AG20443 (cell line): ENCODE measurements at regions not wholly inside any gene's neighbourhood (a gene's known extent, or its start where the extent isn't known, plus 50 kb on each side); places are given as distances from the start of the nearest gene placed in this dataset.
A peak's percentile ranks its signal among the peaks of the same experiment; 100 is the strongest.
"Not testable (repeated sequence)": the region's sequence is repeated elsewhere in the genome, so short reads cannot be mapped to it uniquely, and the experiment has no call there.

Experiments
- DNase-seq: peaks from one replicate; pipeline ENCODE4 v3.0.0; 2012; ENCODE audit warnings: low spot score, mixed read lengths

DNA sequence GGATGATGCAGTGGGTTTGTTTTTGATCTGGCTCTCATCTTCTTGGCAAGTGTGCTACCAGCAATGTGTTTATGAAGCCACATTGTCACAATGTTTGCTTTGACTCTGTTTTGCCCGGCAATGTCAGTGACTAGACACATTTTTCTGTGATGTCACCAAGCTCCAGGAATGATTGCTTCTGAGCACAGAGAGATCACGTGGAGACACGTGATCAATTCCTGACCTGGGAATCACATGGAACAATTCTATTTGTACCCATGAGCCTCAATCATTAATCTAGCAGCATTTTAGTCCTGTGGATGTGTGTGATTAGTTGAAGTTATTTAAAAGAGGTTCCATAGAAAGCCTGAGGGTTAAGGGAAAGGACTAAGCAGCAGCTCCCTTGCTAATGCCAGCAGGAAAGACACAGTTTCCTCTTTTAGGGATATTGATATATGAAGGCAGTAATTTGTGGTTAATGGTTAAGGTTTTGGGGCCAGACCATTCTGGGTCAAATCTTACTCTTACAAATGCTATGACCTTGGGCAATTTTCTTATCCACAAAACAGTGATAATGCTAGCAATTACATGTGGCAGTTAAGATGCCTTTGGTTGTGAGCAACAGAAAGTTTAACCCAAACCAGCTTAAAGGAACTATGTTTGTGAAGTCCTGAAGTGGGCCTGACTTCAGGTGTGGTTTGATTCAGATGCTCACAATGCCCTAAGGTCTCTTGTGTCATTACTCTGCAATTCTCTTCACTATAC is 59.0 kb downstream of the FASLG start:
- peak; percentile 47 for DNase-seq

DNA sequence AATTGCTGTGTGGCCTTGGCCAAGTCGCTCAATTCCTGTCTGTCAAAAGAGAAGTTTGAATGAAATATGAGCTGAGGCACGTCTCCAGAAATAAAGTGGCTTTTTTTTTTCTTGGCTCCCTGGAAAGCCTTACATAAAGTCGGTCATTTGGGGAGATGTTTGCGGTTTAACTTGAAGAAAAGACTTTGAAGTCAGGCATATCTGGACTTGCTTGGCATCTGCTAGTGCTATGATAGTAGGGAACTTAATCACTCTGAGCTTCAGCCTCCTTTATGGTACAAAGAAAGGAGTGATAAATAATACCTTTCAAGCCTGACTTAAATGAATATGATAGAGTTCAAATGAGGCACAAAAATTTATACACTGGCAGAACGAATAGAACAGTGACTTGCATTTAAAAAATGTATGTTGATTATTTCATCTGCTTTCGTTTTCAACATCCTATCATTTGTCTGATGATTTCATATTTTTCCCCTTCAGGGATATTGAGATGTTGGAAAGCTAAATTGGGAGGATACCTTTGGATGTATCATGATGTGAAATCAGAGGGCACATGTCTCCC is 60.2 kb downstream of the FASLG start:
- no peak for DNase-seq

DNA sequence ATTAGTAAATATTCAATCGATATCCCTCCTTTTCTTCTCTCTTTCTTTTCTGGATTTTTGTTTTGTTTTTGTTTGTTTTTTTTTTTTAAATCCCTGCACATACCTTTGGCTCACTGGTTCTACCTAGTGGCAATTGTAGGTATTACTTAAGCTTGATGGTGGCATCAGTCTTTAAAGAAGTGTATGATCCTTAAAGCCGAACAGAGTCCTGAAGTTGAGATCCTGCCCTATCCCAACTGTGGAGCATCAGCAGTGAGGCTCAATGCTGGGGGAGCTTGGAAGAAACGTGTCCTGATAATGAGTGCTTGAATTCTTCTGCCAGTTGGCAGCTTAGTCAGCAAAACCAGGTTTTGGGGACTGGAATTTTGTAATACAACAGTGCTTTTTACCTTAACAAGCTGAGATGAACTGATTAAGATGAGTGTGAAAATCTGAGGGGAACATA is 60.8 kb downstream of the FASLG start:
- DNase-seq, result peak; percentile 62

DNA sequence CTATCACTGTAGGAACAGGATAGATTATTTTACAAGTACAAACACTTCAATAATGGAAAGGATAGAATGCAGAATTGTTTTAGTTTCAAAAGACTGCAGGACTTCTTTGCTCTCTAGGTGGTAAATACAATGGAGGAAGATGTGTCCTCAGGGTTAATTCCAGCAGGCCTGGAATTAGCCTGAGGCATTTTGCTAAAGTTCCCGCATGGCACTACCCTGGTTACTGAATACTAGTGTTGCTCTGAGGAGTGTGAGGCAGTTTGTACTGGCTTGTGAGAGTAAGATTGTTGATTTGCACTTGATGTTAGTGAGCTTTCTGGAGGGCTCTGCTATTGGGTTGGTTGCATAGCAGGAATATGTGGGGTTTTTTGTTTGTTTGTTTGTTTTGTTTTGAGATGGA is 61.4 kb downstream of the FASLG start:
- no peak for DNase-seq

DNA sequence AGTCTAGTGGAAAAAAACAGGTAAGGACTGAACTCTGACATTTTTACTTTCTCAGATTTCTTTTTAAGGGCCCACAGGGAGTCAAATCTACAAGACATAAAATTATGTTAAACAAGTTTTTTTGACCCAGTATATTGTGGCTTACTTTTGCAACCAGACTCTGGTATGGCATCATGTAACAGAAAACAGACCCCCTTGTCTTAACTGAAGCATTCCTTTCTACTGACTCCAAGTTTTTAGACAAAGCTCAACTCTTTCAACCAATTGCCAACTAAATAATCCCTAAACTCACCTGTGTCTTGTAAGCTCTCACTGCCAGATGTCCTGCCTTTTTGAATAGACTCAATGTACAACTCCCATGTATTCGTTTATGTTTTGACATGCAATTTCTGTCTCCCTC is 64.3 kb downstream of the FASLG start:
- DNase-seq, result no peak

DNA sequence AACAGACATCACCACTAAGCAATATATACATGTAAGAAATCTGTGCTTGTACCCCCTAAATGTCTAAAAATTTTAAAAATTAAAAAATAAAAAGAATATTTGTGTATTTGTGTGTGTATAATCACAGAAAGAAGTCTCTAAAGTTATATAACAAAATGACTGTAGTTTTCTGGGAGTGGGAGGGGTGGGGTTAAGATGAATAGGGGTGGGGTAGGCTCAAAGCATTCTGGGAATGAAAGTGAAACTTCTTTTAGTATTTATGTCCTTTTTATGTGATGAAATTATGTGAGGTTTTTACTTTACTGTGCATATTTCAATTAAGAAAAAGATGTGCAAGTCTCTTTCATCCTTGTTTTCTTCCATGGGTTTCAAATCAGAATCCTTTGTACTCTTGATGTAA is 65.3 kb downstream of the FASLG start:
- no peak for DNase-seq

DNA sequence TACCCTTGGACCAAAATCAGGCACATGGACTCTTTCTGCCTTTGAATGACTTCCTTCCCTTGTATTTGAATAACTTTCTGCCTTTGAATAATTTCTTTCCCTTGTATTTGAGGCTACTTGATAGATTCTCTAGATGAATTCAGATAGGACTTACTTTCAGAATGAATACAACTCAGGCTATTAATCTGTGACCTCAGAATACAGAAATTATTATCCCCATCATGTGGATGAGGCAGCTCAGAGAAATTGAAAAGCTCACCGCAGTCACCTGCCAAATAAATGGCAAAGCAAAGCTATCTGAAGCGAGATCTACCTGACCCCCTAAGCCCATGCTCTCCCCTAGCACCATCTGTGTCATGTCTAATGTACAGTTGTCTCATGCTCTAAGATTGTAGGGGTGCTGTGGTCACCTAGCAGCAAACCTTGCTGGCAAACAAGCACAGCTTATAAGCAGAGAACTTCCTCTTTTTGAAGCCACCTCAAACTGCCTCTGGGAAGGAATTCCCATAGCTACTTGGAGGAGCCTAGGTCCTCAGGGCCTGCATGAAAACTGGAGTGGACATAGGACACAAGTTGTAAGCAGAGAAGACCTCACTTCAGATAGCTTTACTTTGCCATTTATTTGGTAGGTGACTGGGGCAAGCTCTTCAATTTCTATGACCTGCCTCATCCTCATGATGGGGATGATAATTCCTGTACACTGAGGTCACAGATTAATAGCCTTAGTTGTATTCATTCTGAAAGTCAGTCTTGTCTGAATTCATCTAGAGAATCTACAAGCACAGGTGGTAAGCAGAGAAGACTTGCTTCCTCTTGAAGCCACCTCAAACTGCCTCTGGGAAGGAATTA is 66.1 kb downstream of the FASLG start:
- DNase-seq, result no peak

DNA sequence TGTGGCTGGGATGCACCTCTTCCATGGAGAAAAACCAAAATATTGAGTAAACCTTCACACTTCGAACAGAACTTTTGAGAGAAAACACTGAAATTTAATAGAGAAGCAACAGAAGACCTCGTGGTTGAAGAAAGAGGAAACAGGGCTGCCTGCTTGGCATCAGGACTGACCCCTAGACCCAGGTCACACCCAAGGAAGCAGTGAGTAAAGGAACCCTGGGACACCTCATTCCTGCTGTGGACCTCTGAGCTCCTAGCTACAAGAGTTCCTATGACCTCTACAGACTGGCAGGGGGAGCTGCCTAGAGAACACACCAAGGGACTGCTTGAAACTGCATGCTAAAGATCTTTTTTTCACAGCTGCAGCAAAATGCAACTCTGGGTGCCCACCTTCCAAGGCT is 67.8 kb downstream of the FASLG start:
- no peak for DNase-seq

DNA sequence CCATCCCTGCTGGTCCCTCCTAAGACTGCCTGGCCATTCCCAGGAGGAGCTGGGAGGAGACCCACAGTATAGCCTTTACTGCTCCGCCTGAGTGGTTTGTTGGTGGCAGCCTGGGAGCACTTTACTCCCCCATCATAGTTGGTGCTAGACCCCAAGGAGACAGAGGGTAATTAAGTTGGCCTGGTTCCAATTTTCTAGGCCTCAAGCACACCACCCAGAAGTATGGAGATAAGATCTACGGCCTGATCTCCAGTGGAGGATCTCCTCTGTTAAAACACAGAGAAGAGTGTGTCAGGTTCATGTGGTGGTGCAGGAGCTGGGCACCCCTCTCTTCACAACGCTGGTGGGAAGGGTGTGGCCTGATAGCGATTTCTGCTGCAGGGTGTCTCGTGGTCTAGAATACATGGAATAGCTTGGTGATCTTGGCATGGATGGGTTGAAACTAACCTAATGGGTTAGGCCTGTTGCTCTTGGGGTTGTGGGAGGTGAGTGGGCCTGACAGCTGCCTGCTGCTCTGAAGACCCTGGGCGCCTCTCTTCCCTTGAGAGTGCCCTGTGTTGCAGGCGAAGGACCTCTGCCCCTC is 68.5 kb downstream of the FASLG start:
- DNase-seq, result no peak

DNA sequence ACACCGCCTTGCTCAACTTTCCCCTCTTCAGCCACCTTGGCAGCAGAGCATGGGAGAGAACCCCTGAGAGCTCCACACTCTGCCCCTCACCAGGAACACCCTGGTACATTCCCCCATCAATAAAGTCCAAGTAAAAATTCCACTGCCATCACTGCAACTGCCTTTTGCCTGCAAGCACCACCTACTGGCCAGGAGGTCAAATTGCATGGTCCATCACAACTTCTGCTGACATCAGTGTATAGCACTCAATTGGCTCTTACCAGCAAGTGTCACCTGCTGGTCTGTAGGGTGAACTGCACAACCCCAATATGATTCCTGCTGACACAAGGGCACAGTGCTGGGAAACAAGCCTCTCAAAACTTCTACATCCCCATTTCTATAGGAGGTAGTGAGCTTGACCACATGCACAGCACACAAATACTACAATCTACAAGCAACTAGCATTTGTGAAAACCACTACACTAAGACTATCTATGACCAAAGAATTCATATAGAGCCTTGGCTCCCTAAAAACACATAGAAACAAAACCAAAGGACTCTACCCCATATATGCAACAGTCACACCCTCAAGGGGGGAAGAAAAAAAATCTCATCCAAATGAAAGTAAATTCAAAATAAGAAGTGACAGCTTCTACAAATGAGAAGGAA is 69.2 kb downstream of the FASLG start:
- DNase-seq, result no peak

DNA sequence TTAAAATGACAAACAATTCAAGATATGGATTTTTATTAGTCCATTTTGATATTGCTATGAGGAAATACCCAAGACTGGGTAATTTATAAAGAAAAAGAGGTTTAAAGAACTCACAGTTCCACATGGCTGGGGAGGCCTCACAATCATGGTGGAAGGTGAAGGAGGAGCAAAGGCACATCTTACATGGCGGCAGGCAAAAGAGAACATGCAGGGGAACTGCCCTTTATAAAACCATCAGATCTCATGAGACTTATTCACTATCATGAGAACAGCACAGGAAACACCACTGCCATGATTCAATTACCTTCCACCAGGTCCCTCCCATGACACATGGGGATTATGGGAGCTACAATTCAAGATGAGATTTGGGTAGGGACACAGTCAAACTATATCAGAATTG is 69.8 kb downstream of the FASLG start:
- not testable (repeated sequence) for DNase-seq

DNA sequence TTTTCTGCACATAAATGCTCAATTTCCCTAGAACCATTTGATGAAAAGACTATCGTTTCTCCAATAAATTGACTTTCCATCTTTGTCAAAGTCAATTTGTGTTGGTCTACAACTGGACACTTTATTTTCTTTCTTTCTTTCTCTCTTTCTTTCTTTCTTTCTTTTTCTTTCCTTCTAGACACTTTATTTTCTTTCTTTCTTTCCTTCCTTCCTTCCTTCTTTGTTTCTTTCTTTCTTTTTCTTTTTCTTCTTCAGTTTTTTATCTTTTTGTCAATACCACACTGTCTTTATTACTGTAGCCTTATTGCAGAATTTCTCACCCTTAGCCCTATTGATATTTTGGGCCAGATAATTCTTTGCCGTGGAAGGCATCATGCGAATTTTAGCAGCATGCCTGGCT is 73.5 kb downstream of the FASLG start:
- DNase-seq, result no peak

DNA sequence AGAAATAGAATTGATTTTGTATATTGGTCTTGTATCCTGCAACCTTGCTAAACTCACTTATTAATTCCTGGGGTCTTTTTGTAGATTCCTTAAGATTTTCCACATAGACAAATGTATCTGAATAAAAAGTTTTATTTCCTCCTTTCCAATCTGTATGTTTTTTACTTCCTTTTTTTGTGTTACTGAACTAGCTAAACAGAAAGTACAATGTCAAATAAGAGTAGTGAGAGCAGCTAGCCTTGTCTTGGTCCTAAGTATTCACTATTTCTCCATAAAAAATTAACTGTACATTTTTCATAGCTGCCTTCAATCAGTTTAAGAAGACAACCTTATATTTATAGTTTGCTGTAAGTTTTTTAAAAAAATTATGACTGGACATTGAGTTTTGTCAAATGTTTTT is 74.9 kb downstream of the FASLG start:
- DNase-seq, result no peak

DNA sequence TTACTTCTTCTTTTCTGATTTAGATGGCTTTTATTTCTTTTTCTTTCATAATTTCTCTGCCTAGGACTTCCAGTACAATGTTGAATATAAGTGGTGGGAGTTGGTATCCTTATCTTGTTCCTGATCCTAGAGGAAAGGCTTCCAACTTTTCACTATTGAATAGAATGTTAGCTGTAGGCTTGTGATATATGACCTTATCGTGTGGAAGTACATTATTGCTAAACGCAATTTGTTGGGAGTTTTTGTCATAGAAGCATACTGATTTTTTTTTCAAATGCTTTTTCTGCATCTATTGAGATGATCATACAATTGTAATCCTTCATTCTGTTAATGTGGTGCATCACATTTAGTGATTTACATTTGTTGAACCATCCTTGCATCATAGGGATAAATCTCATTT is 79.5 kb downstream of the FASLG start:
- DNase-seq, result no peak

DNA sequence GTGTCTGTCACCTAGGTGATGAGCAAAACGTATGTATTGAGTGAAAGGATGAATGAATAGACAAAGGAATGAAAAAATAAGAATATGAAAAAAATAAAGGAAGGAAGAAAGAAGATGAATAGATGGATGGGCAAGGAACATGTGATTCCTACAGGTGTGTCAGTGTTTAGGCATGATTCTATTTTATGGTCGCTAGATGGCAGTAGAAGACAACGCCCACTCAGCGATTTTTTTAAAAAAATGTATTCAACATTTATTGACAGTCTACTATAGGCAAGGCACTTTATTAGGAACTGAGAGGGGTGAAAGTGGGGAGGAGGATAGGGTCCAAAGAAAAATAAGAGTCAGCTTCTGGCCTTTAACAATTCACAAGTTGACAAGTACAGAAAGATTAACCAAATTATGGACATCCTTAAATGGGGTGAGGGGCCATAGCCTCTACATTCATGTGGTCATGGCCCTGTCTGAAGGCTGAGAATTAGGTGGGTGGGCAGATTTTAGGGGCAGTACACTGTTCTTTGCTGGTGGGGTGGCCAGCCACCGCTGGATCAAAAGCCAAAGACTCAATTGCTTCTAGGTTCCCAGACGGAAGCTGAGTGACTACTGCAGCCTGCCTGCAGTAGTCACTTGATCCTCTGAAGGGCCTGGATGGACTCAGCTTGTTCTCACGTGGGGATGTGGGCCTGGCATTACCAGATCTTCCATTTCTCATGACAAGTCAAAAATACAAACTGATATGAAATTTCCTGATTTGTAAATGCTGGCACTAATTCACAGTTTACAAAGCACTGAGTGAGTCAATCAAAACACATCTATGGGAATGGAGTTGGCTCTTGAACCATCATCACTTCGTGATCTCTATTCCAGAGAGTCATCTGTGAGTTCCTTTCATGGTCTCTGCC is 83.9 kb downstream of the FASLG start:
- DNase-seq, result peak; percentile 39

DNA sequence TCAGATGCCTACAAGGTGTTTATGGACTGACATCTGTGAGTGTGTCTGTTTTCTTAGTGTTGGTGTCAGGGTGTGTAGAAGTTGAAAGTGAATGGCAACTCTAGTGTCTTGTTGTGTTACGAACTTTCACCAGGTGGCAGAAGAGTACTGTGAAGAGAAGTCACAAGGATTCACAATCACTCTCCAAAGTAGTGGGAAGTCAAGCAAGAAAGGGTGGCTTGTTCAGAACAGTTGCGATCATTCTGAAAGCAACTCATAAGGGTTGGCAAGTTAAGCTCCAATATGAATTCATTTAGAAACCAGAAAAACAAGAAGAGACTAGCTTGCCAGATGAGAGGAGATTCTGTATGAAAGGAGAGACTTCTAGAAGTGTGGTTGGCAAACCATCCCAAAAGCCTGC is 86.1 kb downstream of the FASLG start:
- DNase-seq, result peak; percentile 60

DNA sequence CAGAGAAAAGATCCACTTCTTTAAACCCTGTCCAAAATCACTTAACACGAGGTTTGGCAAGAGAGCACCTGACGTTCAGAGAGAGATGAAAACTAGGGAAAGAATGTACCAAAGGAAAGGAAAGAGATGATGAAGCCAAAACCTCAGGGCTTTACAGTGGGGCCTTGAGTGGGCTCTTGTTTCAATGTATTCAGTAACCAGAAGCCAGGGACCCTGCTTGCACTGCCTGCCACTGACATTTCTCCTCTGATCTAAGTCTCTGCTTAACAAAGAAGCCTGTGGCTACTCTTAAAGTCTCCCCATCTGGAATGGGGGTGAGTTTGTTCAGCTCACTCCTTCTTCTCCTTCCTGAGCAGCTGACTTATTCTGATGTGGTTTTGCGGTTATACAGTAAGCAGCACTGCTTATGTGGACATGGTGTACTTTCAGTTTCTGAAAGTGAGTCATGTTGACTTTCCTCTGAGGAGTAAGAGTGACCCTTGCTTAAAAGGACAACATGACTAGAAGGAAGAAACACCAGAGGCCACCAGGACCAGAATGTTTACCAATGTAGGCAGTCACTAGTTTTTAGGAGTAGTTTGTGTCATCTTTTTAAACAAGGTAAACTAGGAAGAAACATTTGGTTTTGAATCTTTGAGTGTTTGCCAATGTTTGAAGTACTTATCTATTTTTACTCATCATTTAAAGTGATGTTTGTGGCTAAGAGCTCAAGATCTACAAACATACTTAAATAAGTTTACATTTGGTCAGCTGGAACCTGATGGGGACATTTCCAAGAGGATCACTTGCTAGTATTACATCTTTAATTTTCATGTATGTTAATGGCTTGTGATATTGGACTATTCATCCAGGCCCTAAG is 87.4 kb downstream of the FASLG start:
- DNase-seq, result peak; percentile 81

DNA sequence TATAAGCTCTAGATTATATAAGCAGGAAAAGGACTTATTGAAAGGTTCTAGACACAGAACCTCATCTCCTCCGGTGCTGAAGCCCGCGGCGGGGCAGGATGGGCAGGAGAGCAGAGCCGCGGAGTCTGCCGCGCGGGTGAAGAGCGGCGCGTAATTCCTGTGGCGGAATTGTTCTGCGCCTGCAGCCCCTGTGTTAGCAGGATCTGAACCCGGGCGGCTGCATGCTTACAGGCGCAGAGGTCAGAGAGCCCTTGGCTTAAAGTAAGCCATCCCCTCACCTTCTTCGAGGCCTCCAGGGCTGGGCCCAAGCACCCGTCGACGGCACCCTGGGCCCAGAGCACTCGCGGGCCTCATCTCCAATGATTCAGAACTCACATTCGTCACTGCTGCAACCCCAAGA is 89.3 kb downstream of the FASLG start:
- DNase-seq, result no peak

DNA sequence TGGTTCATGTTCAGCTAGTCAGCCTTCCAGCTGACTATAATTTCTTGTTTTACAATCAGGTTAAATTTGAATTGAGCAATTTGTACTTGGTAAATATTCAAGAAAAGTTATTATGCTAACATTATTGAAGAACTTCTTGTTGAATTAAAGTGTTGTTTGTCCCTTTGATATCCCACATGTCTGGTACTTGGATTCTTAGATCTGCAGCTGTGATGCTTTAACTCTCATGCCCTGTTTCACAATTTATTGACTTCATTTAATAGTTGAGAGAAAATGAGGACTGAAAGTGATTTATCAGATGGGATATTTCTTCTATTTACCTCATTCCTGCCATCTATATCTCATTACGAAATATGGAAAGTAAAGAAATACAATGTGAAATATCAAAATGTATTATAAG is 92.8 kb downstream of the FASLG start:
- no peak for DNase-seq

DNA sequence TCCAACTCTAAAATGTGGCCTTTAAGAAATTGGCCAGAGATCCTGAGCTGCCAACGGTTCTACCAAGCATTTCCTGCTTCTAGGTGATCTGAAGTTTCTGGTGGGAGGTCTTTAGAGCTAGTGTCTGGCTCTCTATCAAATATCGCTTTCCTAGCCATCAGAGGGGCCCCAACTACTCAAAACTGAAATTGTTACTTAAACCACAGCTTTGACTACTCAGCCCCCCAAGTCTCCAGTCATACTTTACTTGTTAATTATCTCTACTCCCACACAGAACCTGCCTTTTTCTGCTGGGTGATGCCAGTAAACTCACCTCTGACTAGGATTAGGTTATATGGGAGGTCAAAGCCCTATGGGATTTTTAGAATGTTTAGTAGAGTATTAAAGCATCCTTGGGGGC is 95.1 kb downstream of the FASLG start:
- DNase-seq, result no peak
